ENCODE measurements at regions not wholly inside any gene's neighbourhood (a gene's known extent, or its start where the extent isn't known, plus 50 kb on each side); places are given as distances from the start of the nearest gene placed in this dataset.

DNA sequence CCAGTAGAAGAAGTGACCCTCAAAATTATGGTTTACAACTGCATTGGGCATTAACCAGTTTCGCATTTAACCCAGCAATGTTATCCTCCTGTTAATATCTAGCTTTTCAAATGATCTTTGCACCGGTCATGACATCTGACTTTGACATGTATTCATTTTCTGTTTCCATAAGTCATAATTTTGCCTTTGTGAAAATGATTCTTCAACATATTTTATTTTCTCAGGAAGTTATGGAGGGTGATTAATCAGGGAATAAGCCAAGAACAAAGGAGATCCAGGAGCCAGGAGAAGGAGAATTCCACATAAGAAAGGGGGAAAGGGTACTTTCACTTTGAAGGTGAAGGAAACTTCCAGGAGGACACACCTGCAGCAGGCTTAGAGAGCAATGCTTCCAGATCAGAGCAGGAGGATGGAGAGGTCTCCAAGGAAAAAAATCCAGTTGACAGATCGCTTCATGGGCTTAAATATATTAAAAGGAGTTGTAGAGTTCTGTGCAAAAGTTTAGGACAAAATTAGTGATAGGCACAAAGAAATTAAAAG is 92.1 kb upstream of the FAM3C start:
- POLR2A ChIA-PET (ENCODE audit: low non-redundant PET) = no interaction called here
- no peaks in the 10 kb centered on the region for H3K4me1 ChIP-seq (ENCODE audit: insufficient read depth, low read length, poor library complexity, severe bottlenecking)
- no TSS peak for BruUV-seq (replicated peaks)
- H3K27ac ChIP-seq (ENCODE audit: low read depth, low read length, poor library complexity, severe bottlenecking) = no peak overlapping the region
- H3K36me3 ChIP-seq (ENCODE audit: insufficient read depth, low read length, poor library complexity, severe bottlenecking) = no peaks in the 10 kb centered on the region
- TF ChIP-seq CTCF (conservative IDR thresholded peaks at IDR 0.05; ENCODE audit: low read depth, low read length) = no peak
- TF ChIP-seq EZH2 (IDR thresholded peaks at IDR 0.05; ENCODE audit: borderline replicate concordance, low read depth, low read length, poor library complexity, severe bottlenecking) = no peak
- H3K27me3 ChIP-seq (replicated peaks; ENCODE audit: insufficient read depth, low read depth, low read length, poor library complexity) = no peaks in the 10 kb centered on the region
- no peak for DNase-seq (ENCODE audit: low spot score)
- CTCF ChIA-PET = no interaction called here
- H3K4me3 ChIP-seq (ENCODE audit: low read depth, low read length, poor library complexity, severe bottlenecking) = no peak overlapping the region
- intact Hi-C loops (cut with micrococcal nuclease; ENCODE audit: unreplicated experiment) = no loop called here
- no peaks in the 10 kb centered on the region for H3K9me3 ChIP-seq (ENCODE audit: low read depth, low read length, poor library complexity, severe bottlenecking)

DNA sequence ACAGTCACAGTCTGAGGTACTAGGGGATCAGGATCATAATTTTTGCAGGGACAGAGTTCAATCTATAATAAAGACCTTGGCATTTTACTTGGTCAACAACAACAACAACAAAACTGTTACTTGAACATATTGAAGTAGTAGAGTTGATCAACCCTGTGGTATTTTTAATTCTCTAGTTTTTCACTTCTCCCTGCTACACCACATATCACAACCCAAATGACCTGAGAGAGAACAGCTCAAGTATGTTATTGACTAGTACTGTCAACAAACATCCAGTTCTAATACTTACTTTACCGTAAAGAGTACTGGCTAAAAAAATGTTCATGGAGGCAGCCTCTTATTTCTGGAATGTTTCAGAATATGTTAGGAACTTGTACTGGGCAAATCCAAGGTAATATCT is 90.5 kb upstream of the FAM3C start:
- no peaks in the 10 kb centered on the region for H3K36me3 ChIP-seq (ENCODE audit: insufficient read depth, low read length, poor library complexity, severe bottlenecking)
- no peak overlapping the region for H3K27ac ChIP-seq (ENCODE audit: low read depth, low read length, poor library complexity, severe bottlenecking)
- no peaks in the 10 kb centered on the region for H3K27me3 ChIP-seq (replicated peaks; ENCODE audit: insufficient read depth, low read depth, low read length, poor library complexity)
- ChIA-PET POLR2A (ENCODE audit: low non-redundant PET) (no interaction called here), CTCF (no interaction called here)
- intact Hi-C loops (cut with micrococcal nuclease; ENCODE audit: unreplicated experiment) = no loop called here
- no peak overlapping the region for H3K4me3 ChIP-seq (ENCODE audit: low read depth, low read length, poor library complexity, severe bottlenecking)
- no peak for TF ChIP-seq CTCF (conservative IDR thresholded peaks at IDR 0.05; ENCODE audit: low read depth, low read length)
- TF ChIP-seq EZH2 (IDR thresholded peaks at IDR 0.05; ENCODE audit: borderline replicate concordance, low read depth, low read length, poor library complexity, severe bottlenecking) = no peak
- DNase-seq (ENCODE audit: low spot score) = no peak
- H3K9me3 ChIP-seq (ENCODE audit: low read depth, low read length, poor library complexity, severe bottlenecking) = no peaks in the 10 kb centered on the region
- H3K4me1 ChIP-seq (ENCODE audit: insufficient read depth, low read length, poor library complexity, severe bottlenecking) = no peaks in the 10 kb centered on the region
- BruUV-seq (replicated peaks) = no TSS peak

GRCh38 chr7:121485467-121486243 is 89.5 kb upstream of the FAM3C start:
- CTCF ChIA-PET = no interaction called here
- POLR2A ChIA-PET (ENCODE audit: low non-redundant PET) = no interaction called here
- no peak for DNase-seq (ENCODE audit: low spot score)
- H3K27ac ChIP-seq (ENCODE audit: low read depth, low read length, poor library complexity, severe bottlenecking) = no peak overlapping the region
- no peak overlapping the region for H3K4me3 ChIP-seq (ENCODE audit: low read depth, low read length, poor library complexity, severe bottlenecking)
- no peaks in the 10 kb centered on the region for H3K4me1 ChIP-seq (ENCODE audit: insufficient read depth, low read length, poor library complexity, severe bottlenecking)
- BruUV-seq (replicated peaks) = no TSS peak
- intact Hi-C loops (cut with micrococcal nuclease; ENCODE audit: unreplicated experiment) = no loop called here
- no peak for TF ChIP-seq EZH2 (IDR thresholded peaks at IDR 0.05; ENCODE audit: borderline replicate concordance, low read depth, low read length, poor library complexity, severe bottlenecking)
- TF ChIP-seq CTCF (conservative IDR thresholded peaks at IDR 0.05; ENCODE audit: low read depth, low read length) = no peak
- no peaks in the 10 kb centered on the region for H3K27me3 ChIP-seq (replicated peaks; ENCODE audit: insufficient read depth, low read depth, low read length, poor library complexity)
- H3K9me3 ChIP-seq (ENCODE audit: low read depth, low read length, poor library complexity, severe bottlenecking) = no peaks in the 10 kb centered on the region
- H3K36me3 ChIP-seq (ENCODE audit: insufficient read depth, low read length, poor library complexity, severe bottlenecking) = no peaks in the 10 kb centered on the region

Data from A673 (cell line).